GM21737 (cell line): ENCODE measurements at regions not wholly inside any gene's neighbourhood (a gene's known extent, or its start where the extent isn't known, plus 50 kb on each side); places are given as distances from the start of the nearest gene placed in this dataset.

Source experiments
- ATAC-seq: cut with Tn5 transposase; IDR thresholded peaks from one replicate; pipeline ENCODE4 v1.9.1; 2021; ENCODE audit warnings: mild to moderate bottlenecking, moderate library complexity; ENCODE audit not compliant: unreplicated experiment

GRCh38 chr3:113094337-113095221 lies 103.8 kb downstream of the GTPBP8 start:
- no peak for ATAC-seq

GRCh38 chr3:113096188-113096892 lies 105.6 kb downstream of the GTPBP8 start:
- ATAC-seq, result no peak

GRCh38 chr3:113097960-113098447 lies 107.2 kb downstream of the GTPBP8 start:
- ATAC-seq, result no peak

GRCh38 chr3:113100063-113100462 lies 109.3 kb downstream of the GTPBP8 start:
- ATAC-seq, result no peak

GRCh38 chr3:113103588-113103987 lies 107.8 kb upstream of the BOC start:
- ATAC-seq, result no peak

GRCh38 chr3:113104357-113105092 lies 106.8 kb upstream of the BOC start:
- ATAC-seq, result no peak

GRCh38 chr3:113105093-113105449 lies 106.3 kb upstream of the BOC start:
- ATAC-seq, result no peak

GRCh38 chr3:113105966-113106660 lies 105.2 kb upstream of the BOC start:
- no peak for ATAC-seq

- no peak for ATAC-seq
Measured at GRCh38 chr3:113110267-113110666, 101.1 kb upstream of the BOC start.

GRCh38 chr3:113111011-113111707 lies 100.2 kb upstream of the BOC start:
- no peak for ATAC-seq

- ATAC-seq, result no peak
Measured at GRCh38 chr3:113113361-113113760, 98.0 kb upstream of the BOC start.

GRCh38 chr3:113117511-113118234 lies 93.7 kb upstream of the BOC start:
- no peak for ATAC-seq

GRCh38 chr3:113118336-113118735 lies 93.0 kb upstream of the BOC start:
- no peak for ATAC-seq

- ATAC-seq, result no peak
Measured at GRCh38 chr3:113124256-113124830, 87.0 kb upstream of the BOC start.

- no peak for ATAC-seq
Measured at GRCh38 chr3:113125951-113126350, 85.4 kb upstream of the BOC start.

GRCh38 chr3:113128386-113129015 lies 82.9 kb upstream of the BOC start:
- no peak for ATAC-seq

- ATAC-seq, result no peak
Measured at GRCh38 chr3:113129168-113129567, 82.2 kb upstream of the BOC start.

GRCh38 chr3:113132571-113132996 lies 78.8 kb upstream of the BOC start:
- no peak for ATAC-seq

GRCh38 chr3:113133140-113133539 lies 78.2 kb upstream of the BOC start:
- no peak for ATAC-seq
